D721Med (cell line): ENCODE measurements at regions not wholly inside any gene's neighbourhood (a gene's known extent, or its start where the extent isn't known, plus 50 kb on each side); places are given as distances from the start of the nearest gene placed in this dataset.
A peak's percentile ranks its signal among the peaks of the same experiment; 100 is the strongest.

Experiments
- DNase-seq: peaks from one replicate; pipeline ENCODE4 v3.0.0; 2011; ENCODE audit warnings: low spot score; ENCODE audit not compliant: insufficient read length
- FAIRE-seq: peaks from 2 replicates; lab custom pipeline; 2011; peaks lifted over from hg19 to GRCh38; lab: Jason Lieb, UNC
- CTCF ChIP-seq: IDR thresholded peaks from 2 replicates; pipeline ENCODE4 v1.5.1; 2012; ENCODE audit warnings: mild to moderate bottlenecking, control low read depth; ENCODE audit not compliant: insufficient read depth; ENCODE audit errors: missing control alignments

GRCh38 chr3:83895892-83896291, 1062.9 kb upstream of the CADM2 start:
- TF ChIP-seq CTCF: no peak
- no peak for DNase-seq
- no peak for FAIRE-seq

GRCh38 chr3:83902787-83903533, 1055.8 kb upstream of the CADM2 start:
- no peak for FAIRE-seq
- DNase-seq: no peak

GRCh38 chr3:83913381-83913780, 1045.4 kb upstream of the CADM2 start:
- no peak for DNase-seq
- no peak for FAIRE-seq
- no peak for TF ChIP-seq CTCF

More at GRCh38 chr3:83902787-83903533, 1055.8 kb upstream of the CADM2 start:
- no peak for TF ChIP-seq CTCF

GRCh38 chr3:83926291-83926690, 1032.5 kb upstream of the CADM2 start:
- DNase-seq (no peak), FAIRE-seq (no peak)
- no peak for TF ChIP-seq CTCF

- DNase-seq (no peak), FAIRE-seq (no peak)
- TF ChIP-seq CTCF: peak; percentile 16
Measured at GRCh38 chr3:83928391-83928790, 1030.4 kb upstream of the CADM2 start.

GRCh38 chr3:83928903-83929302, 1029.9 kb upstream of the CADM2 start:
- DNase-seq (no peak), FAIRE-seq (no peak)
- no peak for TF ChIP-seq CTCF

- DNase-seq (no peak), FAIRE-seq (no peak)
- TF ChIP-seq CTCF: no peak
Measured at GRCh38 chr3:83934192-83935021, 1024.4 kb upstream of the CADM2 start.
